GM18507 (cell line): ENCODE measurements at regions not wholly inside any gene's neighbourhood (a gene's known extent, or its start where the extent isn't known, plus 50 kb on each side); places are given as distances from the start of the nearest gene placed in this dataset.
"Not testable (repeated sequence)": the region's sequence is repeated elsewhere in the genome, so short reads cannot be mapped to it uniquely, and the experiment has no call there.

Source experiments
- DNase-seq: peaks from one replicate; pipeline ENCODE4 v3.0.0; 2011; ENCODE audit warnings: low read depth; ENCODE audit not compliant: insufficient read length; ENCODE audit errors: extremely low spot score
- FAIRE-seq: peaks from 2 replicates; lab custom pipeline; 2011; peaks lifted over from hg19 to GRCh38; lab: Jason Lieb, UNC

DNA sequence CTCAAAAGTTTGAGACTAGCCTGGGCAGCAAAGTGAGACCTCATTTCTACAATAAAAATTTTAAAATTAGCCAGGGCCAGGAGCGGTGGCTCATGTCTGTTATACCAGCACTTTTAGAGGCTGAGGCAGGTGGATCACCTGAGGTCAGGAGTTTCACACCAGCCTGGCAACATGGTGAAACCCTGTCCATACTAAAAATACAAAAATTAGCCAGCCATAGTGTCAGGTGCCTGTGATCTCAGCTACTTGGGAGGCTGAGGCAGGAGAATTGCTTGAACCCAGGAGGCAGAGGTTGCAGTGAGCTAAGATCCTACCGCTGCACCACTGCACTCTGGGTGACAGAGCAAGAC lies 85.1 kb upstream of the MAP4 start:
- FAIRE-seq: not testable (repeated sequence)

DNA sequence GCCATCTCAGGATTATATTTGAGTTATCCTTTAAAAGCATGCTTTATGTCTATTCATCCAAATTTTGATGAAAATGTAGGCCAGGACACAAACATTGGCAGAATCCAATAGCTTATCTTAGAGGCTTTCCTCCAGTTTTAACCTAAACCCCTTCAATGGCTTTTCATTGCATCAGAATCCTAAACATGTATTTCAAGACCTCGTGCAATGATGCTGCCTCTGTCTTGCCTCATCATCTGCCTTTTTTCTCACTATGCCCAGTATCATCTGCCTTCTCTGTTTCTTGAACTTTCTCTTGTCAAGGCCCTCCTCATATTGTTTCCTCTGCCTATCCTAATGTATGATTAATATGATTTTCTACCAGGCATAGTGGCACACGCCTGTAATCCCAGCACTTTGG lies 76.1 kb upstream of the MAP4 start:
- no peak for FAIRE-seq
- no peak for DNase-seq

More for the DNA sequence above, 85.1 kb upstream of the MAP4 start:
- DNase-seq: not testable (repeated sequence)

DNA sequence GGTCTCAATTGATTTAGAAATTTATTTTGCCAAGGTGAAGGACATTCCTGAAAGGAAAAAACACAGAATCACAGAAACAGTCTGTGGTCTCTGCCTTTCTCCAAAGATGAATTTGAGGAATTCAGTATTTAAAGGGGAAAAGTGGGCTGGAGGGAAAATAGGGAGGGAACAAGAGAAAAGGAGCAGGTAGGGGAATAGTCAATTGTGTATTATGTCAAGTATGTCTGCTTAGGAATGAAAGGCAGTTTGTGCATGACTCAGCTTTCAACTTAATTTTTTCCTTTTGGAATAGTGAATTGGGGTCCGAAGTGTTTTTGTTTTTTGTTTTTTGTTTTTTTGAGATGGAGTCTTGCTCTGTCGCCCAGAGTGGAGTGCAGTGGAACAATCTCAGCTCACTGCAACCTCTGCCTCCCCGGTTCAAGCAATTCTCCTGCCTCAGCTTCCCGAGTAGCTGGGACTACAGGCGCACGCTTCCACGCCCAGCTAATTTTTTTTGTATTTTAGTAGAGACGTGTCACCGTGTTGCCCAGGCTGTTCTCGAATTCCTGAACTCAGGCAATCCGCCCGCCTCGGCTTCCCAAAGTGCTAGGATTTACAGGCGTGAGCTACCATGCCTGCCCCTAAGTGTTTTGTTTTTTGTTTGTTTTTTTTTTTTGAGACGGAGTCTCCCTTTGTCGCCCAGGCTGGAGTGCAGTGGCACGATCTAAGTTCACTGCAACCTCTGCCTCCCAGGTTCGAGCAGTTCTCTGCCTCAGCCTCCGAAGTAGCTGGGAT lies 74.1 kb upstream of the MAP4 start:
- DNase-seq (no peak), FAIRE-seq (no peak)

DNA sequence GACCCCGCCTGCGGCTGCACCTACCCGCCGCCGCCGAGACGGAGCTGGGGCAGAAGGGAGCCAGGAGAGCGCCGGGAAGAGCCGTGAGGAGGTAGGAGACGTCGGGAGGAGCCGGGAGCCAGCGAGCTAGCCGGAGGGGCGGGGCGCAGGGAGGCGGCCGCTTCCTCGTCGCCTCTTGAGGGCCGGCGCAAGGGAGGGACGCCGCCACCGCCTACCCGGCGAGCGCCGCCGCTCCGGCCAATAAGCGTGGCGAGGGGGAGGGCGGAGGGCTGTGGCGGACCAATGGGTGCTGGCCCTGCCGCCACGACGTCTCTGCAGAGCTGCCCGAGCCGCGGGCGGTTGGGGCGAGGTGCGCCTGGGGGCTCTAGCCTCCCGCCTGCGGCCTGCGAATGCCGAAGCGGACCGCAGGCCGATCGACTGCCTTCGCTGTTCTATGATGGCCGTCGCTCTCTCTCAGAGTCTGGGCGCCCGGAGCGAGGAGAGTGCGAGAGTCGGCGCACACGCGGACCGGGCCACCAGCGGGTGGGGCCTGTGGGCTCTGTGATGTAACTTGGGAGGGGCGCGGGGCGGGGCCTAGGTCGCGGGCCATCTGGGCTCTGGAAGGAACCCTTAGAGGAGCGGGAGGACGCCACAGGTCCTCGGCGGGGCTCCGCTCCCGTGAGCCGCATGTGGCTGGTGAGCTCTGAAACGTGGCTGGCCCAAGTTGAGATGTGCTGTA lies 72.7 kb upstream of the MAP4 start:
- peak; percentile 73 for FAIRE-seq
- DNase-seq: peak; percentile 96

GRCh38 chr3:48088056-48088748 lies 72.0 kb upstream of the MAP4 start:
- FAIRE-seq: no peak
- DNase-seq: no peak

DNA sequence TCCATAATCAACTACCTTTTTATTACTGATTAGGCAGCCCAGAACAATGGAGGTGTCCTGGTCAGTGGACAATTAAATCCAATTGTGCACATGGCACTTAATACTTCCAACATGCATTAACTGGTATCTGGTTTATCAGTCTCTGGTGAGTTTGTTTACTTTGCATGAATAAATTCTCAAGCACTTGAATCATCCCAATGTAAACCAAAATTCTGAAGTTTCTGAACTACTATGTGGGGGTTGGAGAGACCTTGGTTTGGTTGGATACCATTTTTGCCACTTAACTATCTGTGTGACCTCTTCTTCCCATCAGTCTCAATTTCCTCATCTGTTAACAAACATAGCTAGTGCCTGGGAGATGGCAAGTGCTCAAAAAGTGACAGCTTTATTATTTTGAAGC lies 70.5 kb upstream of the MAP4 start:
- FAIRE-seq (no peak), DNase-seq (no peak)

GRCh38 chr3:48084929-48085328 lies 68.7 kb upstream of the MAP4 start:
- FAIRE-seq: peak; percentile 57
- no peak for DNase-seq

GRCh38 chr3:48084170-48084569 lies 68.0 kb upstream of the MAP4 start:
- FAIRE-seq: no peak
- no peak for DNase-seq

DNA sequence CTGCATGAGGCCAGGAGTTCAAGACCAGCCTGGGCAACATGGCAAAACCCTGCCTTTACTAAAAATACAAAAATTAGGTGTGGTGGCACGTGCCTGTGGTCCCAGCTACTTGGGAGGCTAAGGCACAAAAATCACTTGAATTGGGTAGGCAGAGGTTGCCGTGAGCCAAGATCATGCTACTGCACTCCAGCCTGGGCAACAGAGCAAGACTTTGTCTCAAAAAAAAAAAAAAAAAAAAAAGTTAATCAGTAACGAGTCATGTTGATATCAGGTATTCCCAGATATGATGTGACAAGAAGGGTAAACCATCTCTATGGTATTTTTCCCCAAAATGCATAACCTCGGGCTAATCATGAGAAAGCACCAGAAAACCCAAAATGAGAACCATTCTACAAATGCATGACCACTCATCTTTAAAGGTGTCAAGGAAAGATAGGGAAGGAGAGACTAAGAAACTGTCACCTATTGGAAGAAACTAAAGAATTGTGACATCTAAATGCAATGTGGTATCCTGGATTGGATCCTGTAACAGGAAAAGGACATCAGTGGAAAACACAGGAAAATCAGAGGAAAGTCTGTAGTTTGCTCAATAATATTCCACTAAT lies 66.5 kb upstream of the MAP4 start:
- DNase-seq: no peak
- FAIRE-seq: no peak

DNA sequence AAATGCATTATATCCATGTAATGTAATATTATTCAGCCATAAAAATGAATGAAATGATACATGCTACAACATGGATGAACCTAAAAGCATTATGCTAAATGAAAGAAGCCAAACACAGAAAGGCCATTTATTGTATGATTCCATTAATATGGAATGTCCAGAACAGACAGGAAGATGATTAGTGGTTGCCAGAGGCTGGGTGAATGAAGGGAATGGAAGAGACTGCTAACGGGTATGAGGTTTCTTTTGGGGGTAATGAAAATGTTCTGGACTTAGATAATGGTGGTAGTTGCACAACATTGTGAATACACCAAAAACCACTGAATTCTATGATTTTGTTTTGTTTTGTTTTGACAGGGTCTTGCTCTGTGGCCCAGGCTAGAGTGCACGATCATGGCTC lies 61.6 kb upstream of the MAP4 start:
- no peak for FAIRE-seq
- no peak for DNase-seq

- no peak for FAIRE-seq
- no peak for DNase-seq
Measured at GRCh38 chr3:48070030-48070429, 53.8 kb upstream of the MAP4 start.

GRCh38 chr3:48069339-48069738 lies 53.1 kb upstream of the MAP4 start:
- DNase-seq (no peak), FAIRE-seq (no peak)

DNA sequence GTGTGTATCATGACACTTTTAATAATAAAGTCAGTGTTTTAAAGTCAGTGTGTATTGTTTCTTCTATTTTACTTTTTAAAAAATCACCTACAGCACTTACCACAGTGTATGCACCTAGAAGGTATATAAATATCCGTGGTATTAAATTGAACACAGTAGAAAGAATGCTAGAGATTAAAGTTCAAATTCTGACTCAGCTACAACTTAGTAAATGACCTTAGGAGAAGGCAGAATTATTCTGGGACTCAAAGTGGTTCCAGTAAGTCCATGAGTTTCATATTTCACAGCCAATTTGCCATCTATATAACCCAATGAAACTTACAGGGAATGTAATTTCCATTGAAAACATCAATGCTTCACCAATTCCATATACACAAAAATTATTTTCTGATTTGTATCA lies 52.7 kb upstream of the MAP4 start:
- FAIRE-seq (no peak), DNase-seq (no peak)

GRCh38 chr3:48068320-48068719 lies 52.1 kb upstream of the MAP4 start:
- DNase-seq, FAIRE-seq: not testable (repeated sequence)

- FAIRE-seq (no peak), DNase-seq (no peak)
Measured at GRCh38 chr3:48067271-48067670, 51.1 kb upstream of the MAP4 start.
